ENCODE measurements at regions not wholly inside any gene's neighbourhood (a gene's known extent, or its start where the extent isn't known, plus 50 kb on each side); places are given as distances from the start of the nearest gene placed in this dataset.

- TF ChIP-seq YY1 (tag by site-specific recombination; IDR thresholded peaks at IDR 0.05) (no peak), CTCF (tag by site-specific recombination; IDR thresholded peaks at IDR 0.05) (no peak), ZNF776 (tag by site-specific recombination; IDR thresholded peaks at IDR 0.05; ENCODE audit: borderline replicate concordance) (no peak), ZNF37A (tag by site-specific recombination; IDR thresholded peaks at IDR 0.05) (no peak), ZNF174 (tag by site-specific recombination; IDR thresholded peaks at IDR 0.05) (no peak), ZNF214 (tag by site-specific recombination; IDR thresholded peaks at IDR 0.05; ENCODE audit: borderline replicate concordance) (no peak)
- TF ChIP-seq, protein P1, sequence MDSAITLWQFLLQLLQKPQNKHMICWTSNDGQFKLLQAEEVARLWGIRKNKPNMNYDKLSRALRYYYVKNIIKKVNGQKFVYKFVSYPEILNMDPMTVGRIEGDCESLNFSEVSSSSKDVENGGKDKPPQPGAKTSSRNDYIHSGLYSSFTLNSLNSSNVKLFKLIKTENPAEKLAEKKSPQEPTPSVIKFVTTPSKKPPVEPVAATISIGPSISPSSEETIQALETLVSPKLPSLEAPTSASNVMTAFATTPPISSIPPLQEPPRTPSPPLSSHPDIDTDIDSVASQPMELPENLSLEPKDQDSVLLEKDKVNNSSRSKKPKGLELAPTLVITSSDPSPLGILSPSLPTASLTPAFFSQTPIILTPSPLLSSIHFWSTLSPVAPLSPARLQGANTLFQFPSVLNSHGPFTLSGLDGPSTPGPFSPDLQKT (IDR thresholded peaks at IDR 0.05; ENCODE audit: borderline replicate concordance, low read depth, low read length), result no peak
- TF ChIP-seq, protein P2, sequence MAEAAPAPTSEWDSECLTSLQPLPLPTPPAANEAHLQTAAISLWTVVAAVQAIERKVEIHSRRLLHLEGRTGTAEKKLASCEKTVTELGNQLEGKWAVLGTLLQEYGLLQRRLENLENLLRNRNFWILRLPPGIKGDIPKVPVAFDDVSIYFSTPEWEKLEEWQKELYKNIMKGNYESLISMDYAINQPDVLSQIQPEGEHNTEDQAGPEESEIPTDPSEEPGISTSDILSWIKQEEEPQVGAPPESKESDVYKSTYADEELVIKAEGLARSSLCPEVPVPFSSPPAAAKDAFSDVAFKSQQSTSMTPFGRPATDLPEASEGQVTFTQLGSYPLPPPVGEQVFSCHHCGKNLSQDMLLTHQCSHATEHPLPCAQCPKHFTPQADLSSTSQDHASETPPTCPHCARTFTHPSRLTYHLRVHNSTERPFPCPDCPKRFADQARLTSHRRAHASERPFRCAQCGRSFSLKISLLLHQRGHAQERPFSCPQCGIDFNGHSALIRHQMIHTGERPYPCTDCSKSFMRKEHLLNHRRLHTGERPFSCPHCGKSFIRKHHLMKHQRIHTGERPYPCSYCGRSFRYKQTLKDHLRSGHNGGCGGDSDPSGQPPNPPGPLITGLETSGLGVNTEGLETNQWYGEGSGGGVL (tag by site-specific recombination; IDR thresholded peaks at IDR 0.05), result no peak
- TF ChIP-seq, protein P3, sequence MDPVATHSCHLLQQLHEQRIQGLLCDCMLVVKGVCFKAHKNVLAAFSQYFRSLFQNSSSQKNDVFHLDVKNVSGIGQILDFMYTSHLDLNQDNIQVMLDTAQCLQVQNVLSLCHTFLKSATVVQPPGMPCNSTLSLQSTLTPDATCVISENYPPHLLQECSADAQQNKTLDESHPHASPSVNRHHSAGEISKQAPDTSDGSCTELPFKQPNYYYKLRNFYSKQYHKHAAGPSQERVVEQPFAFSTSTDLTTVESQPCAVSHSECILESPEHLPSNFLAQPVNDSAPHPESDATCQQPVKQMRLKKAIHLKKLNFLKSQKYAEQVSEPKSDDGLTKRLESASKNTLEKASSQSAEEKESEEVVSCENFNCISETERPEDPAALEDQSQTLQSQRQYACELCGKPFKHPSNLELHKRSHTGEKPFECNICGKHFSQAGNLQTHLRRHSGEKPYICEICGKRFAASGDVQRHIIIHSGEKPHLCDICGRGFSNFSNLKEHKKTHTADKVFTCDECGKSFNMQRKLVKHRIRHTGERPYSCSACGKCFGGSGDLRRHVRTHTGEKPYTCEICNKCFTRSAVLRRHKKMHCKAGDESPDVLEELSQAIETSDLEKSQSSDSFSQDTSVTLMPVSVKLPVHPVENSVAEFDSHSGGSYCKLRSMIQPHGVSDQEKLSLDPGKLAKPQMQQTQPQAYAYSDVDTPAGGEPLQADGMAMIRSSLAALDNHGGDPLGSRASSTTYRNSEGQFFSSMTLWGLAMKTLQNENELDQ (tag by site-specific recombination; IDR thresholded peaks at IDR 0.05; ENCODE audit: low read depth), result no peak
Observed at GRCh38 chr10:47081264-47081663, 170.0 kb downstream of the PTPN20 start.

All from HEK293 (cell line).